GM18498 (cell line): ENCODE measurements at regions not wholly inside any gene's neighbourhood (a gene's known extent, or its start where the extent isn't known, plus 50 kb on each side); places are given as distances from the start of the nearest gene placed in this dataset.
A peak's percentile ranks its signal among the peaks of the same experiment; 100 is the strongest.
"Not testable (repeated sequence)": the region's sequence is repeated elsewhere in the genome, so short reads cannot be mapped to it uniquely, and the experiment has no call there.

Experiments used
- ATAC-seq: cut with Tn5 transposase; IDR thresholded peaks from one replicate; pipeline ENCODE4 v1.9.1; 2021; ENCODE audit warnings: mild to moderate bottlenecking, moderate library complexity; ENCODE audit not compliant: unreplicated experiment

- ATAC-seq, result not testable (repeated sequence)
Observed at GRCh38 chr7:73244782-73245311, 63.8 kb downstream of the NSUN5 start.

- ATAC-seq, result peak; percentile 92
Observed at GRCh38 chr7:73234994-73235717, 73.5 kb downstream of the NSUN5 start.

DNA sequence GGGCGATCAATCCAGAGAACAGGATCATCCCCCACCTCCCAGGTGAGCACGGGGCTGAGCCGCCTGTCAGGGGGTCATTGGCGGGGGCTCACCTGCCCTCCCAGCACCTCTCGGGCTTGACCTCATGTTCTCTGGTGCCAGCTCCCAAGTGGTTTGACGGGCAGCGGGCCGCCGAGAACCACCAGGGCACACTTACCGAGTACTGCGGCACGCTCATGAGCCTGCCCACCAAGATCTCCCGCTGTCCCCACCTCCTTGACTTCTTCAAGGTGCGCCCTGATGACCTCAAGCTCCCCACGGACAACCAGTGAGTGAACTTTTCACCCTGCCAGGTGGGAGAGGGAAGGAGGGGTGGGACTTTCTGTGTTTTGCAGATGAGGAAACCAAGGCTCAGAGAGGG lies 82.9 kb downstream of the NSUN5 start:
- ATAC-seq, result not testable (repeated sequence)

- ATAC-seq, result not testable (repeated sequence)
Observed at GRCh38 chr7:73221724-73222123, 86.9 kb downstream of the NSUN5 start.

DNA sequence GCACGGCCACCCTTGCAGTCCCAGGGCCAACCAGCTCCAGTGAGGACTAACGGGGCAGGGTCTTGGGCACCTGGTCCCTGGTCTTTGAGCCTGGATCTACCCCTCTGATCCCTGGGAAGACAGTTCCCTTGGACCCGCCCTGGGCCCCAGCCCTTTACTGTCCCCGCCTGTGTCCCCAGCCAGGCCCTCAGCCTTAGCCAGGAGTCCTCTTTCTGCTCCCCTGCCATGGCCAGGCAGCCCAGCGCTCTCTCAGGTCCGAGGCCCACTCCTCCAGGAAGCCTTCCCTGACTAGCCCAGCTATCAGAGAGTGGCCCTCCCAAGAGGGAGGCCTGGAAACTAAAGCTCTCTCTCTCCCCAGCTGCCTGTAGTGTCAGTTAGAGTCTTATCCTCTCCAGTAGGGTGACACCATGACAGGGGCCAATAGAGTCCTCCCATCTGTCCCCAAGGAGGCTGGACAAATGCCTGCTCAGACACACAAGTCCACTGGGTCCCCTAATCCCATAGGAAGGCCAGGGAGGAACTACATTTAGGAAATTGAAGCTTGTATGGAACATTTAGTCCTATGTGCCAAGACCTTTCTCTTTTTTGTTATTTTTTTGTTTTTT lies 87.8 kb downstream of the NSUN5 start:
- ATAC-seq, result peak; percentile 47

DNA sequence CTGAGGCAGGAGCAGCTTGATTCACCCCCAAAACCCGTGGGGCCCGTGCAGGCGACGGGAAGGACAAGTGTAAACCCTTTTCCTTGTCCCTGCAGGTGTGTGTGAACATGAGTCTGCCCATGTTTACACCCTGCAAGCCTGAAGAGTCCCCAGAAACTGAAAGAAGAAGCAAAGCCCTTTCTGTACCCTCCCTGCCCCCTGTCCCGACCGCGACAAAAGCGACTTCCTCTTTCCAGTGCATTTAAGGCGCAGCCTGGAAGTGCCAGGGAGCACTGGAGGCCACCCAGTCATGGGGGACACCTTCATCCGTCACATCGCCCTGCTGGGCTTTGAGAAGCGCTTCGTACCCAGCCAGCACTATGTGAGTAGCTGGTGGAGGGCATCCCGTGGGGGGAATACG lies 88.3 kb downstream of the NSUN5 start:
- ATAC-seq, result peak; percentile 90

DNA sequence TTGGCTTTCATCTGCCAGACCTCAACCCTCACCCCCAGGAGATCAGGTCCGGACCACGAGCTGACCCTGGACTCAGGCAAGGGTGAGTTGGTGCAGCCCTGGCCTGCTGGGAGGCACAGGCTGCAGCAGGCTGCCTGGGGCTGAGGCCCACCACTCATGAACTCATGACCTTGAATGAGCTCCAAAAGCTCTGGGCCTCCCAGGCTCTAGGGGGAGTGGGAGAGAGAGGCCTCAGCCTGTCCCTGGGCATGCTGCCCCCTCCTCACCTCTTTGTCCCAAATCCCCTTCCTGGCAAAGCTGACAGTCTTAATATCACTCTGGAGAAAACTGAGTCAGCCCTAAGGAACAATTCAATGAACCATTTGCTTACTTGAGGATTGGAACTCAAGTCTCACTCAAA lies 89.8 kb downstream of the NSUN5 start:
- ATAC-seq, result not testable (repeated sequence)

- not testable (repeated sequence) for ATAC-seq
Observed at GRCh38 chr7:73216046-73216675, 92.5 kb downstream of the NSUN5 start.

DNA sequence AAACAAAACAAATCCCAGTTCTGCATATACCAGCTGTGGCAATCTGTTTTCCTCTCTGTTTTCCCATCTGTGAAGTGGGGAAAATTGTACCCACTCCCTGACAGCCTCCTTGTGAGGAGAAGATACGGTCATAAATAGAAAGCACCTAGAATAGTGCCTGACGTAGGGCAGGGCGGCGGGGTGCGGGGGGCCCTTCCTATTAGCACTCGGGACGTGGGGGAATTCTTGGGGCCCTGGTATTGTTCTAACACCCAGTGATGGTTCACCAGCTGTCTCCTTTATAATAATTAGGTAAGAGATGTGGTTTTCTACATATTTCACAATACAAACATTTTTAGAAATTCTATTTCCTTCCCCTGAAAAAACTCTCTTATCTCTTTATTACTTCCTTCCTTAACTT lies 93.4 kb downstream of the NSUN5 start:
- ATAC-seq, result not testable (repeated sequence)

- ATAC-seq, result not testable (repeated sequence)
Observed at GRCh38 chr7:73214471-73214870, 94.2 kb downstream of the NSUN5 start.

DNA sequence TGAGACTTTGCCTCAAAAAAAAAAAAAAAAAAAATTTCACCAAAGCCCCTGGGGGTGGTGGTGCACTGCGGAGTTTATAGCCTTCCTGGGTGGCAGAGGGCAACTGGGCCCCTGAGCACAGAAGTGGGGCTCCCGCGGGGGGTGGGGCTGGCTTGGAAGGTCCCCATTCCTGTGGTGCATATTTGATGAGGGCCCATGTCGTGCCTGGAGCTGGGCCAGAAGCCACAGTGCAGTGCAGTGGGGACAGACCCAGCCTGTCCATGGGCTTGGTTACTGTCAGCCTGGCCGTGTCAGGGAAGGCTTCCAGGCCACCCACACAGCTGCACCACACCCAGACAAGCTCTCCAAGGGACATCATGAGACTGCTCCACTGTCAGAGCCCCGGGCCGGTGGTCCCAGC lies 95.5 kb downstream of the NSUN5 start:
- not testable (repeated sequence) for ATAC-seq

GRCh38 chr7:73205594-73205993 lies 103.0 kb downstream of the NSUN5 start:
- not testable (repeated sequence) for ATAC-seq

- ATAC-seq, result not testable (repeated sequence)
Observed at GRCh38 chr7:73204898-73205297, 103.7 kb downstream of the NSUN5 start.

DNA sequence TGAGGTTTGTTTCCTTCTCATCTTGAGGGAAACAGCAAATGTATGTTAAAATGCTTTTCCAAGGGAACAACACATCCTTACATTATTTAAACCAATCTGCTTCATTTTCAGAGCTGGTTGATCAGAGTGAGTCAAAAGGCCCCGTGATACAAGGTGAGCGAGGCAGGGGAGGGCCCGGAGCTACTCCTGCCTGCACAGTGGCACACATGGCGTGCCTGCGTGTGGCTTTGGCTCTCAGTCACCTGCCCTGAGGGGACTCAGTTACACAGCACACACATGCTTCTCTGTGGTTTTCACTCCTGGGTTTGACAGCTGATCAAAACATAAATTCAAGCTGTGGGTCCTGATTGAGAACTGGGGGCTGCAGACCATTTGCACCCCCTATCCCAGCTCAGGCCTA lies 105.3 kb downstream of the NSUN5 start:
- not testable (repeated sequence) for ATAC-seq

DNA sequence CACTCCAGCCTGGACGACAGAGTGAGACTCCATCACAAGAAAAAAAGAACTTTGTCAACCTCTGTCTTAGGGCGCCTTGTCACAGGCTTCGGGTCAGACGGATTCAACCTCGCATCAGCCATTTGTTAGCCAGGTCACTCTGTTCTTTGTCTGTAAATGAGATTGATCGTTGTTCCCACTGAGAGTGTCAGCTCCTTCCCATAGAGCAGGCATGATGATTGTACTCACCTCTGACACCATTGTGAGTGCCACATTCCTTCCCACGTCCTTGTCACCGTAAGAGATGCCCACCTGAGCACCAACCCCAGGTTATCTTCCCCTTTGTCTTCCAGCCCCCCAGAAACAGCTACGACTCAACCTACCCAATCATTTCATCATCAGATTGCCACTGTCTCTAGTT lies 107.4 kb downstream of the NSUN5 start:
- ATAC-seq, result not testable (repeated sequence)

- not testable (repeated sequence) for ATAC-seq
Observed at GRCh38 chr7:73200518-73201099, 108.0 kb downstream of the NSUN5 start.

GRCh38 chr7:73193991-73194390 lies 108.2 kb upstream of the SPDYE9 start:
- ATAC-seq, result not testable (repeated sequence)

DNA sequence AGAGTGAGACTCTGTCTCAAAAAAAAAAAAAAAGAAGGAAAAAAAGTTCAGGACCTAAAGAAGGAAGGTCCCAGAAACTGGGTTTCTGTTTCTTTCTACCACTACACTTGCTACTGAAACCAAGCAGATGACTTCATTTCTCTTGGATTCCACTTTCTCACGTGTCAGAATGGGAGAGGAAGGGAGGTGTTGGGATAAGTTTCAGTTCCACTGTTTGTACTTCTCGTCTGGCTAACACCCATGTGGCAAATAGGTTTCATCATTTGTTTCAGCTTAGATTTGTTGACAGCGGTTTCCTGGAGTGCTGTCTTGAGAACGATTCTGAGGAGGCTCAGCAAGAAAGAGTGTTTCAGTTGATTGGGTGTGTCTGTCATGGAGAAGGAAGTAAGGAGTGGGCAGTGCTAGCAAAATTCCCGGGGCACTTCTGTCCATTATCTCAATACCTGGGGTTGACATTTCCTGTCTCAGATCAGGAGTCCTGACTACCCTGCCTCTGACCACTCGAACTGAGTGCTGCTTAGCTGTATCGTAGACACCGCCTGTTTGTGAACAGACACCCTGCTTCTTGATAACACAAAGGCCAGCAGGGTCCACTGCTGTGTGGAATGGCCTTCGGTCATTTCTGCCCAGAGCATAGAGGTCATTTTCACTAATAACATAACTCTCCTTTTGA lies 104.8 kb upstream of the SPDYE9 start:
- ATAC-seq, result not testable (repeated sequence)

DNA sequence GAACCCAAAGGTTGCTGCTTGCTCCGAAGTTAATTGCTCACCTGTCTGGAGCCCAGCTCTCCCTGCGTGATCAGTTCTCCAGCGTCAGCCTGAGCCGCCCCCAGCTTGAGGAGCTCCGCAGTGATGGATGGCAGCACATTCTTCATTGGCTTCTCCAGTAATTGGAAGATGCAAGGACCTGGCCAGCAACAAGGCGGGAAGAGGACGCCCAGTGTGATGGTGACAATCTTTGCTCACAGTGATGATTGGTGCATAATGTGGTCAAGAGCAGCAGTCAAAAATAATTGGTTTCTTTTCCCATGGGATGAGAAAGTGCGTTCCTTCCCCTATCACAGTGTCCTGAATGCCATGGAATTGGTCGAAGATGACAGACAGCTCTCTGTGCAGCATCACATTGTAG lies 102.4 kb upstream of the SPDYE9 start:
- ATAC-seq, result not testable (repeated sequence)

- not testable (repeated sequence) for ATAC-seq
Observed at GRCh38 chr7:73186589-73187309, 100.9 kb upstream of the SPDYE9 start.
